Endodermal cell (in vitro differentiated cells): ENCODE measurements at regions not wholly inside any gene's neighbourhood (a gene's known extent, or its start where the extent isn't known, plus 50 kb on each side); places are given as distances from the start of the nearest gene placed in this dataset.

Experiments used
- DNase-seq: peaks from one replicate; pipeline ENCODE4 v3.0.0-alpha.2; 2017
- H3K27ac ChIP-seq: 2 replicates; pipeline ENCODE4 v1.5.1; 2013; ENCODE audit warnings: mild to moderate bottlenecking, low read depth, low read length, moderate library complexity
- H3K27me3 ChIP-seq: 2 replicates; pipeline ENCODE4 v1.6.1; 2013; ENCODE audit warnings: mild to moderate bottlenecking, low read length, moderate library complexity; ENCODE audit not compliant: insufficient read depth, control insufficient read depth, poor library complexity, severe bottlenecking
- H3K36me3 ChIP-seq: 2 replicates; pipeline ENCODE4 v1.7.0; 2013; ENCODE audit warnings: mild to moderate bottlenecking, low read length, moderate library complexity; ENCODE audit not compliant: control insufficient read depth, insufficient read depth
- H3K4me1 ChIP-seq: one replicate; pipeline ENCODE4 v1.7.0; 2013; ENCODE audit warnings: low read length; ENCODE audit not compliant: control insufficient read depth, insufficient read depth
- H3K4me3 ChIP-seq: 2 replicates; pipeline ENCODE4 v1.5.1; 2013; ENCODE audit warnings: mild to moderate bottlenecking, low read length, moderate library complexity
- H3K9ac ChIP-seq: 2 replicates; pipeline ENCODE4 v1.6.1; 2013; ENCODE audit warnings: mild to moderate bottlenecking, low read length, moderate library complexity; ENCODE audit not compliant: poor library complexity, severe bottlenecking; ENCODE audit errors: extremely low read depth
- H3K9me3 ChIP-seq: 2 replicates; pipeline ENCODE4 v1.6.1; 2013; ENCODE audit warnings: mild to moderate bottlenecking, low read length, moderate library complexity; ENCODE audit not compliant: control insufficient read depth
- H3K27ac Mint-ChIP-seq: 2 replicates; pipeline ENCODE4 v1.8.0; 2020; ENCODE audit warnings: mixed read lengths
- H3K27me3 Mint-ChIP-seq: 2 replicates; pipeline ENCODE4 v1.8.0; 2021; ENCODE audit warnings: mild to moderate bottlenecking, mixed read lengths; ENCODE audit not compliant: insufficient read depth
- H3K36me3 Mint-ChIP-seq: 2 replicates; pipeline ENCODE4 v1.8.0; 2020; ENCODE audit warnings: low read depth, mixed read lengths
- H3K4me1 Mint-ChIP-seq: 2 replicates; pipeline ENCODE4 v1.8.0; 2020; ENCODE audit warnings: mixed read lengths
- H3K4me3 Mint-ChIP-seq: 2 replicates; pipeline ENCODE4 v1.8.0; 2020; ENCODE audit warnings: mild to moderate bottlenecking, moderate library complexity, mixed read lengths
- H3K9me3 Mint-ChIP-seq: 2 replicates; pipeline ENCODE4 v1.8.0; 2020; ENCODE audit warnings: mild to moderate bottlenecking, mixed read lengths
- WGBS, 2 experiments: methylation state at CpG; one replicate each; pipeline versions ENCODE4 v1.1.5 to v1.1.7; 2013; ENCODE audit warnings: missing lambda C conversion rate in 2 of 2, mixed read lengths in 1 of 2; ENCODE audit not compliant: insufficient coverage in 1 of 2, insufficient read length in 1 of 2; 5-methylcytosine and 5-hydroxymethylcytosine counted together
- TF ChIP-seq, protein P1 (sequence below): fragments of 200-600 bp; sonication (generic); conservative IDR thresholded peaks from 2 replicates; pipeline ENCODE4 v1.5.0; 2021; ENCODE audit warnings: antibody characterized with exemption, mild to moderate bottlenecking

GRCh38 chr18:77959248-77959647 lies 709.6 kb downstream of the GALR1 start:
- Histone ChIP-seq H3K4me1 (no peaks in the 10 kb centered on the region), H3K4me3 (no peak overlapping the region), H3K9me3 (no peaks in the 10 kb centered on the region), H3K9ac (no peak overlapping the region), H3K36me3 (no peaks in the 10 kb centered on the region), H3K27ac (no peak overlapping the region), H3K27me3 (no peaks in the 10 kb centered on the region)
- Mint-ChIP-seq H3K4me3 (no peak overlapping the region), H3K4me1 (no peaks in the 10 kb centered on the region), H3K9me3 (peaks cover 3% of the 10 kb centered on the region), H3K27me3 (no peaks in the 10 kb centered on the region), H3K36me3 (no peaks in the 10 kb centered on the region), H3K27ac (no peak overlapping the region)
- WGBS, 2 experiments = 100% methylated on average over 1 of the region's 1 CpG; no CpG with 5 or more reads in 1 of the 2 experiments
- TF ChIP-seq, protein P1, sequence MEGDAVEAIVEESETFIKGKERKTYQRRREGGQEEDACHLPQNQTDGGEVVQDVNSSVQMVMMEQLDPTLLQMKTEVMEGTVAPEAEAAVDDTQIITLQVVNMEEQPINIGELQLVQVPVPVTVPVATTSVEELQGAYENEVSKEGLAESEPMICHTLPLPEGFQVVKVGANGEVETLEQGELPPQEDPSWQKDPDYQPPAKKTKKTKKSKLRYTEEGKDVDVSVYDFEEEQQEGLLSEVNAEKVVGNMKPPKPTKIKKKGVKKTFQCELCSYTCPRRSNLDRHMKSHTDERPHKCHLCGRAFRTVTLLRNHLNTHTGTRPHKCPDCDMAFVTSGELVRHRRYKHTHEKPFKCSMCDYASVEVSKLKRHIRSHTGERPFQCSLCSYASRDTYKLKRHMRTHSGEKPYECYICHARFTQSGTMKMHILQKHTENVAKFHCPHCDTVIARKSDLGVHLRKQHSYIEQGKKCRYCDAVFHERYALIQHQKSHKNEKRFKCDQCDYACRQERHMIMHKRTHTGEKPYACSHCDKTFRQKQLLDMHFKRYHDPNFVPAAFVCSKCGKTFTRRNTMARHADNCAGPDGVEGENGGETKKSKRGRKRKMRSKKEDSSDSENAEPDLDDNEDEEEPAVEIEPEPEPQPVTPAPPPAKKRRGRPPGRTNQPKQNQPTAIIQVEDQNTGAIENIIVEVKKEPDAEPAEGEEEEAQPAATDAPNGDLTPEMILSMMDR = no peak
- no peak for DNase-seq

- no peaks in the 10 kb centered on the region for H3K27me3 Mint-ChIP-seq
- TF ChIP-seq, protein P1 = no peak
- no peaks in the 10 kb centered on the region for H3K27me3 ChIP-seq
- no peak overlapping the region for H3K27ac Mint-ChIP-seq
- H3K9me3 Mint-ChIP-seq = peaks cover 3% of the 10 kb centered on the region
- H3K4me3 Mint-ChIP-seq = no peak overlapping the region
- no peaks in the 10 kb centered on the region for H3K36me3 Mint-ChIP-seq
- no peak overlapping the region for H3K9ac ChIP-seq
- 89 to 93% methylated on average over 4 to 7 of the region's 7 CpGs for WGBS, 2 experiments
- no peak for DNase-seq
- no peak overlapping the region for H3K27ac ChIP-seq
- no peaks in the 10 kb centered on the region for H3K4me1 ChIP-seq
- H3K4me3 ChIP-seq = no peak overlapping the region
- H3K36me3 ChIP-seq = no peaks in the 10 kb centered on the region
- no peaks in the 10 kb centered on the region for H3K4me1 Mint-ChIP-seq
- H3K9me3 ChIP-seq = no peaks in the 10 kb centered on the region
Observed at GRCh38 chr18:77960791-77961410, 711.3 kb downstream of the GALR1 start.

GRCh38 chr18:77967071-77967470 lies 717.4 kb downstream of the GALR1 start:
- Mint-ChIP-seq H3K27me3 (peaks cover 2% of the 10 kb centered on the region), H3K27ac (no peak overlapping the region), H3K36me3 (no peaks in the 10 kb centered on the region), H3K9me3 (no peaks in the 10 kb centered on the region), H3K4me1 (peaks cover 3% of the 10 kb centered on the region), H3K4me3 (no peak overlapping the region)
- Histone ChIP-seq H3K4me3 (no peak overlapping the region), H3K27ac (no peak overlapping the region), H3K9me3 (no peaks in the 10 kb centered on the region), H3K36me3 (no peaks in the 10 kb centered on the region), H3K27me3 (no peaks in the 10 kb centered on the region), H3K9ac (no peak overlapping the region), H3K4me1 (no peaks in the 10 kb centered on the region)
- DNase-seq = no peak
- WGBS, 2 experiments = 89 to 96% methylated on average over 3 to 5 of the region's 5 CpGs
- TF ChIP-seq, protein P1 = no peak
